ENCODE measurements at regions not wholly inside any gene's neighbourhood (a gene's known extent, or its start where the extent isn't known, plus 50 kb on each side); places are given as distances from the start of the nearest gene placed in this dataset.

DNA sequence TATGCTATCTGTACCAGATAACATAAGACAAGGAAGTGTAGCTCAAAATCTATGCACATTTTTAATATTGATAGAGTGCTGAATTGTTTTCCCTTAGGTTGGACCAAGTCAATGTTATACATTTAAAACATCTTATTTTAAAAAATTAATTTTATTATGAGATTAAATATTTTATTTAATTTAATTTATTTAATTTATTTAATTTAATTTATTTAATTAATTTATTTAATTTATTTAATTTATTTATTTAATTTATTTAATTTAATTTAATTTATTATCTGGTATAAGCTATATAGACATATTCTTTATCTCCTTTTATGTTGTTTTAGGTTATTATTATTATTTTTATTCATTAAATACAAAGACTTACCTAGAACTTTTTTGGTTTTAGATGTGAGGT is 551.7 kb upstream of the LRRTM1 start:
- DNase-seq = no peak

DNA sequence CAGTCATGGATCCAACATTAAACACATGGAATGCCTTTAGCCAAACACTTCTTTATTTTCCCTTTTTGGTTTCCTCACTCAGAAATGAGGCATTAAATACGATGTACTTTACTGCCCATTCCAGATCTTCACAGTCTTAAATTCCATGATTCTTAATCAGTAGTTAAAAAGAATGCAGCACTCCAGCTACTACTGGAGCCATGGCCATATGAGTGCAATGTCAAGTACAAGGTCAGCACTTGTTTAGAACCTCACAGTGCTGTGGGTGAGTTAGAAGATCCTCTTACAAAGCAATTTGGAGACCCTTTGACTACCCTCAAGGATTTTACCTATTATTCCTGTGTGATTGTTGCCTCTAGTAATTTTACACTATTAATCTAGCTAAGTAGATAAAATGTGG is 550.3 kb upstream of the LRRTM1 start:
- no peak for DNase-seq

DNA sequence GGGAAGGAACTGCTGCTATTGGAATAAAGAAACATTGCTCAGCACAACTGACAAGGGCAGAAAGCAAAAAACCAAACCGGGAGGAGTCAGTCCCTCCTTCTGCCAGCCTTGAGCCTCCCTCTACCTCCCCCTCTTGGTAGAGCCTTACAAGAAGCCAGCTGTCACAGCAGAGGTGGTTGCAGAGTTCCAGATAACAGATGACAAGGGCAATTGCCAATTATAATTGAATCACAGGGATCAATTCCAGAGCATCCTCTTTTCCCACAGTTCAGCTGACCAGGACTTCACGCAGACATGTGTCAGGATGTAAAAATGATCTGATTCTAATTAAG is 548.2 kb upstream of the LRRTM1 start:
- no peak for DNase-seq

DNA sequence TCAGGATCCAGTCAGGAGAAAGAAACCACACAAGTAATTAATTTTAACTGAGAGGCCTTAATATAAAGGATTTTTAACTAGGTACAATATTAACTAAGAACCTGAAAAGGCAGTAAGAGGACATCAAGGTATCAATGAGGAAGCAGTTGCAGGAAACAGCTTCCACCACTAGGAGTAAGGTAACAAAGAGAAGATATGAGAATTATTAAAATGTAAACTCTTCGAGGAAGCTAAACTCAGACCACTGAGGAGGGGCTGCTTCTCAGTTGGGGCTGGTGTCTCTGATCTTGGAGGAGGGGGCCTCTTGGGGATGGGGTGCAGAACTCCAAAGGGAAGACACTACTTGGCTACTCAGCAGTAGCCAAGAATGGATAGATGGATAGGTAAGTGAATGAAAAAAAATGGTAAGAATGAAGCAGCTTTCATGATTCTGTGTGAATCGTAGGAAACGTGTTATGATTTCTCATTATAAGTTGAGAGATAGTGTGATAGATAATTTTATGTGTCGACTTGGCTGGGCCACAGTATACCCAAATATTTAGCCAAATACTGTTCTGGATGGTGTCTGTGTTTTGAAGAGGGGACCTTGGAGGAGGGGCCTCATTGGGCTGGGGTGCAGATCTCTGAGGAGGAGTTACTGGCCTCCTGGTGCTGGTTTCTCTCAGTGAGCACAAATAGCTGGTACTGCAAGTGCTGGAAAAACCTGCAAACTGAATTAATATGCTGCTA is 547.7 kb upstream of the LRRTM1 start:
- no peak for DNase-seq

DNA sequence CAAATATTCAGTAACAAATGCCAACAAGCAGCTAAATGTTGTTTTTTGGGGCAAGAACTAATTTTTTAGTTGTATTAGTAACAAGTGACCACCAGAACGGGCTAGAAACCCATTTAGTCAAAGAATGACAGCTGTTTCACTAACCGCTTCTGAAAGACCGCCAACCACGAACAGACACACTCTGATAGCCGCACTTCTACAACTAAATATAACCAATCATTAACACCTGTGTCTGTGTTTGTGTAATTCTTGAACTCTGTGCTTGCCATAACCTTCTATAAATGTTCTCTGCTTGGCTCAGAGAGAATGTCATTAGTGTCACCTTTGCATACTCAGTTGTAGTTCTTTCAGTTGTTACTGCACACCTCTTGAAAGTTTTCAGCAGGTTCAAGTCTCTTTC is 526.3 kb upstream of the LRRTM1 start:
- no peak for DNase-seq

DNA sequence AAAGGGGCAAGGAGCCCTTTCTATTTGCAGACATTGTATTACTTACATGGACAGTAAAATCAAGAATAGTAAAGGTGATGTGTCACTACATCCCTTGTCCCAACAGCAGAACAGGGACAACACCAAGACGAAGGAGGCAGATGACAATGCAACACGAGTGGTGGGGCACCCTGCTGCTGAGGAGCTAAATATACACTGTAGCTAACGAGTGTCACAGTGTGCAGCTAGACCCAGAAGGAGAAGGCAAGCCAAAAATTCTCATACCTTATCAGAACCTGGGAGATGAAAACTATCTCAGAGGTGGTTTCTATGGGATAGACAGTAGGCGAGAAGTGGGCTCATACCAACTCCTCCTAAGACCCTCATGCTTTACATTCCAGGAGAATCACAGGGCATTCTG is 518.4 kb upstream of the LRRTM1 start:
- no peak for DNase-seq

DNA sequence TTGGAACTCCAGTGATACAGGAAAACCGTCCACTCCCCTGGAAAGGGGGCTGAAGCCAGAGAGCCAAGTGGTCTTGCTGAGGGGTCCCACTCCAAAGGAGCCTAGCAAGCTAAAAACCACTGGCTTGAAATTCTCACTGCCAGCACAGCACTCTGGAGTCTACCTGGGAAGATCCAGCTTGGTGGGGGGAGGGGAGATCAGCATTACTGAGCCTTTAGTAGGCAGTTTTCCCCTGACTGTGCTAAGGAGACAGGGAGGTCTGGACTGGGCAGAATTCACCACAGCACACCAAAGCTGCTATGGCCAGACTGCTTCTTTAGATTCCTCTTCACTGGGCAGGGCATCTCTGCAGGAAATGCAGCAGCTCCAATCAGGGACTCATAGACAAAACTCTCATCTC is 510.7 kb upstream of the LRRTM1 start:
- no peak for DNase-seq

DNA sequence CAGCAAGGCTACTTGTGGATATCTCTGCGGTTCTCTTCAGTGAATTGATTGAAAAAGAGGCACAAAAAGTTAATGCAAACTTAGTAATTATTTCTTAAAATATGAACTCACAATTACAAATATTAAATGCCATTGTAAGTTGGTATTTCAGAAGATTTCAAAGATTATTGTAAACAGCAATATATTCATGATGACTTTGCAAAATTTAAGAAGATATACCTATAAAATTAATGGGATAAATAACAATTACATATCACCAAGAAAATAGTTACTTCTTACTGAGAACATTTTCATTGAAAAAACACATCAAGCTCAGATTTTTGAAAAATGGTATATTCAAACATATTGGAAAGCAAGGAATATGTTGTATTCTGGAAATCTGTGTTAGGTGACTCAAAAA is 482.0 kb upstream of the LRRTM1 start:
- no peak for DNase-seq

DNA sequence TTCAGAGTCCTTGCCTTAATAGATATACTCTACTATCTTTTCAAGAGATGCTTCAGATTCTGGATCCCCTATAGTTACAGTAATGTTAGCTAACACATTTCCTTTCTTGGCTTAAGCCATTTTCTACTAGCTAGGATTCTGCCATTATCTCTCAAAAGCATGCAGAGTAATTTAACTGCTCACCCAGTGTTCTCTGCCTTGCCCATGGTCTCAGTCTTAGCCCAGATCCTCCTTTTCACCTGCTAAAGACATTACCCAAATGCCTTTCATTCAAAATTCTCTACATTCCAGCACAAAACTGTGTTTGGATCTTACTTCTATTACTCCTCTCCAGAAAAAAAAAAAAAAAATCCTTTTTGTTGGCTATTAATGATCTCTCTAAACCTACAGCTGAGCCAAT is 474.2 kb upstream of the LRRTM1 start:
- DNase-seq = no peak

DNA sequence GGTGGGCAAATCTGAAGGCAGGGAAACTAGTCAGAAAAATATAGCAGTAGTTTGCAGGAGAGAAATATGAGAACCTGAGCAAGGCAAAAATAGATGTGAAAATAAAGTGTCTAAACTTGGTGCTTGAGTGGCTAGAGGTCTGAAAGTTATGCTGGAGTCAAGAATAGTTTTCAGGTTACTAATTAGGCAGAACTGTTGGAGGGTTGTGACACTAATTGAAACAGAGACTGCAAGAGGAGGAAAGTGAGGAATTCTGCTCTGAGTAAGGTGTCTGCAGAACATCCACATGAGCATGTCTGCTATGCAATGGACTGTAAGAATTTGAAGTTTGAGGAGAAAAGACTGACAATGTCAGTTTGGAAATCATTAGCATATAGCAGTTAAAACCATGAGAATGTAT is 444.0 kb upstream of the LRRTM1 start:
- DNase-seq = no peak

DNA sequence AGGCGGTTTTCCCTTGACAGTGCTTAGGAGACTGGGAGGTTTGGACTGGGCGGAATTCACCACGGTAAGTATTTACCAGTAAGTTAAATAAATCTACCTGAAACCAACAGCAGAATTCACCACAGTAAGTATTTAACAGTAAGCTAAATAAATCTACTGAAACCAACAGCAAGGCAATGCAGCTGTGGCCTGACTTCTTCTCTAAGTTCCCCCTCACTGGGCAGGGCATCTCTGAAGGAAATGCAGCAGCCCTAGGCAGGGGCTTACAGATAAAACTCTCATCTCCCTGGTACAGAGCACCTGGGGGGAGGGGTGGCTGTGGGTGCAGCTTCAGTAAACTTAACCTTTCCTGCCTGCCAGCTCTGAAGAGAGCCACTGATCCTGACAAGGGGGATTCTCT is 432.5 kb upstream of the LRRTM1 start:
- DNase-seq = no peak

DNA sequence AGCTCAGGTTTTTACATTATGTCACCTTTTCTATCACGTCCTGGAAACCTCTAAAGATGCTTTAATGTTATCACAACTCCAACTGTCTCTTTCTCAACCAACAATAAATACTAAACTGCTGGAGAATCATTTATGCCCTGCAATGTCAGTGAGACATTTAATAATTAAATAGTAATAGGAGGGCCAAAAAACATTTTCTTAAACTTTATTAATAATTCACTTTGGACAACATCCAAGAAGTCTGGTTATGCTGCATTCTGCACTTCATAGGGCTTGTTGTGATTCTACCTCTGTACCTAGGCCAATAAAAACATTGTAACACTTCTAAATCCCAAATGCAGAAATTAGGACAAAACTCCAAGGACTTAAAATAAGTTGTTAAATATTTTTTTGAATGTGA is 420.4 kb upstream of the LRRTM1 start:
- no peak for DNase-seq

DNA sequence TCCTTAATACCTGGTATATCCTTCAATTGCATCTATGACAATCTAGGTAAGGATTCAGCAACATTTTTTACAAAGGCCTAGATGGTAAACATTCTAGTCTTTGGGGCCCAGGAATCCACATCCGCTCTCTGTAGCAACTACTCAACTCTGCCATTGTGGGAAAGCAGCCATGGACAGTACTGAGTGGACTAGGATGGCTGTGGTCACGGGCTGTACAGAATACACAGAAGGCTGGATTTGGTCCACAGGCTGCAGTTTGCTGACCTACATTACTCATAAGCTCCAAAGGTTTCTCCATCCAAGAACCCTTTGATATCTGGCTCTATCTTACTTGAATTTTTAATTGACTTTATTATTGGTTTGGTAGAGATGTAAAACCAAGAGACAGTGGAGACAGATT is 418.3 kb upstream of the LRRTM1 start:
- DNase-seq = no peak

DNA sequence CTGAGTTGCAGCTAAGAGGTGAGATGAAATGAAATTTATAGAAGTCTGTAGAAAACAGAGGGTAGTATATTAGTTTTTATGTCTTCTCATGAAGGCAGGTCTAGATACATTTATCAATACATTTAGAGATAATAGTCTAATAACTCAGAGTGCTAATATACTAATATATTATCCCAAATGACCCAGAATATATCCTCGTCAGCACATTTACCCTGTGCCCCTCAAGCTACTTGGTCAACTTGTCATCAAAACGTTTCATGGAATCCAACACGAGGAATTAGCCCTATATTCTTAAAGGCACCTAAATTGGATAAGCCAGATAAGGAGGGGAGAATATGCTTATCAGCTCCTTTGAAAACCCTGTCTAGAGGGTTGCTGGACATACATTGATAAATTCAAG is 415.1 kb upstream of the LRRTM1 start:
- DNase-seq = no peak

DNA sequence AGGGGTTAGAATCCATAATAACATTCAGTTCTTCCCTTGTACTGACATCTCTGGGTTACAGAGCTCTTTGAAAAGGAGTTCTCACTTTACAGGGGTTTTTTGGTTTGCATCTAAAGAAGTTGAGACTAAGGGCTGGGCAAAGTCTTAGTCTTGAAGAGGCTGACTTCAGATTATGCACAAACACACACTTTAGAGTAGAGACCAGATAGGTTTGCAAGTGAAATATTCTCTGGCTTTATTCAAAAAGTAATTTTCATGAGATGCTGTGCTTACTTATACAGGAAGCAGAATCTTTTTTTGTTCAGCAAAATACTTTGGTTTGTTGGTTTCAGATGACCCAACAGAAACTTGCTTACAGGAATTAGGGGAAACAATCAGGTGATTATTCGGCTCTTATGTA is 410.9 kb upstream of the LRRTM1 start:
- DNase-seq = no peak

DNA sequence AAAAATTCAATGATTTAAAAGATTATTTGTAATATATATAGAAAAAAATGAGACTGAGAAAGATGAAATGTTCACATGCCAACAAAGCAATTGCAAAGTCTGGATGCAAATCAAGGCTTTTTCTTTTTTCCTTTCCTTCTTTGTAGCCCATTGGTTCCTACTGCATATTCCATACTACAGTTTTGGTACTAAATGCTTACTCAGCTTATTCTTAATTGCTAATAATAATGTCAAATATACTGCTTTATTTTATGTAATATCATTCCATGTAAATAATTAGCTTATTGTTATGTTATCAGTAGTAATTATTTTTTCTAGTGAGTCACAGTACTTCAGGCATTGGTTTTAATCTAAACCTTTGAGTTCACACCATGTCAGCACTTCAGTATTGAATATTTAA is 407.4 kb upstream of the LRRTM1 start:
- no peak for DNase-seq

DNA sequence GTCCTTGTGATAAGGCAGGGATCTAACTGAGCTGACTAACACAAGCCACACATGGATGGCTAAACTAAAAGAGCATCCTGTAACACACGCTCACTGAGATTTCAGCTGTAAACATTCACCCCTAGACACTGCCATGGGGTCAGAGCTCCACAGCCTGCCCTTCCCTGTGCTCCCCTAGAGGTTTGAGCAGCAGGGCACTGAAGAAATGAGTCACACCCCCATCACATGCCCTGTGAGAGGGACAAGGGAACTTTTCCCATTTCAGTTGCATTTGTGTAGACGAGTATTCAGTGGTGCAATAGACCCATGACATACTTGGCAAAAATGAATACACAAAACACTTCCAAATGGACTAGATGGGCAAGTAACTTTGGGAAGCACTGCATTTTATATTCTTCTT is 402.4 kb upstream of the LRRTM1 start:
- no peak for DNase-seq

DNA sequence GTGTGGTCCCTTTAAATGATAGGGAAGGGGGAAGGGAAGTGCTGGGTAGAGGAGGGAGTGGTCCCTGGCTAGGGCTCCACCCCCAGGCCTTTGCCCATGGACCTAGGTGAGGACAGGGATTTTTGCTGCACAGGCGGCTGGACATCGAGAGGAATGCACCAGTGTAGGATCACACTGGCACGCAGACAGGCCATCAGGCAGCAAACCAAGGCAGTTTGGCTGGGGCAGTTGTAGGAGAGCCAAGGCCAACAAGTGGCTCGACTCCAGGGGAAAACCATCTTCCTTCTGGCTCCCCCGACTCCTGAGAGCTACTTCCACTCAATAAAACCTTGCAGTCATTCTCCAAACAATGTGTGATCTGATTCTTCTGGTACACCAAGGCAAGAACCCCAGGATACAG is 402.0 kb upstream of the LRRTM1 start:
- DNase-seq = no peak

DNA sequence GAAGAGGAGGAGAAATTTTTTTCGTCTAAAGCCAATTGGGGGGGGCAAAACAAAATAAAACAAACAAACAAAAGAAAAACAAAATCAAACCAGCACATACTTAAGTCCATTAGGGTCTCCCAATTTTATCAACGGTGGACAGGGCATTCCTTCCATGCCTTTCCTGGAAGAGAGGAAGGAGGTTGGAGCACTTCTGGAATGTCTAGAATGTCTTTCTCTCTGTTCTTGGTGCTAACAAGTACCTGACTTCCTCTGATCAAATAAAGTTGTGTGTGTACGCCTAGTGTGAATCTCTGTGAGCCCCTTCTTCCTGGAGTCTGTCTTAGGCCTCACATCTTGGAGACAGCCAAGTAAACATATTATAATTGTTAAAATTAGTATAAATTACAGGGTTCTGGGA is 399.0 kb upstream of the LRRTM1 start:
- no peak for DNase-seq

DNA sequence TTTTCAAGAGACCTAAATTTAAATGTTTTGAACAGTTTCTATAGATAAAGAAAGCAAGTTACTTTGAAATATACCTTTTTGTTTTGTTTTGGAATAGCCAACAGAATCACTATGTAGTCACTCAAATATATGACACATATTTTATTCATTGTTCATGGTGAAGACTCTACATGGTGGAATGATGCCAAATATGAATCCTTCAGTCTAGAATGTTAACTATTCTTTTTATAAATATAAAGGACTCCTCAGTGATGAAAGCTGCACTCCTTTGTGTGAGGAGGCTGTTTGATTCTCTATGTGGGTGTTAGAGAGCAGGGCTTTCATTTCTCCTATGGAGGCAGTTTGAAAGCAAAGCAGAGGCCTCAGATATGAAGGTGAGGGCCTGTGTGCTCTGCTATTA is 396.4 kb upstream of the LRRTM1 start:
- DNase-seq = no peak
